Stimulated activated naive B cell treated with anti-CD40 and anti-IgM and Interleukin-4, amounts not matched to agents 10 μg/mL and 1 μg/mL and 100 μg/mL, for 72 hours (primary cell): ENCODE measurements at regions not wholly inside any gene's neighbourhood (a gene's known extent, or its start where the extent isn't known, plus 50 kb on each side); places are given as distances from the start of the nearest gene placed in this dataset.

Source experiments
- ATAC-seq, 2 donors: fragments of 150-1000 bp; cut with Tn5 transposase; replicated peaks; 2 replicates each; pipeline ENCODE4 v1.10.0; 2021; ENCODE audit warnings: moderate library complexity in 1 of 2
- DNase-seq: peaks from one replicate; pipeline ENCODE4 v3.0.0; 2021
- H3K27ac Mint-ChIP-seq: one replicate; pipeline ENCODE4 v1.8.0; 2022; ENCODE audit warnings: mild to moderate bottlenecking, mixed read lengths
- H3K27me3 Mint-ChIP-seq, 2 donors: one replicate each; pipeline ENCODE4 v1.8.0; 2022; ENCODE audit warnings: mixed read lengths in 2 of 2
- H3K36me3 Mint-ChIP-seq, 2 donors: one replicate each; pipeline ENCODE4 v1.8.0; 2022; ENCODE audit warnings: mixed read lengths in 2 of 2, mild to moderate bottlenecking in 1 of 2
- H3K4me1 Mint-ChIP-seq, 2 donors: one replicate each; pipeline ENCODE4 v1.8.0; 2022; ENCODE audit warnings: mixed read lengths in 2 of 2, mild to moderate bottlenecking in 1 of 2
- H3K4me3 Mint-ChIP-seq, 2 donors: one replicate each; pipeline ENCODE4 v1.8.0; 2022; ENCODE audit warnings: mild to moderate bottlenecking in 2 of 2, mixed read lengths in 2 of 2, moderate library complexity in 1 of 2
- H3K9me3 Mint-ChIP-seq, 2 donors: one replicate each; pipeline ENCODE4 v1.8.0; 2022; ENCODE audit warnings: mixed read lengths in 2 of 2, mild to moderate bottlenecking in 1 of 2

GRCh38 chr10:90579602-90580242 is 278.1 kb downstream of the HTR7 start:
- ATAC-seq, result peak; percentile 84 to 93

GRCh38 chr10:90583416-90583815 is 274.4 kb downstream of the HTR7 start:
- Mint-ChIP-seq H3K4me3 (no peak overlapping the region), H3K27ac (no peak overlapping the region), H3K27me3 (peaks cover 23 to 39% of the 10 kb centered on the region in 2 donors), H3K4me1 (peaks cover 0 to 5% of the 10 kb centered on the region in 2 donors), H3K36me3 (no peaks in the 10 kb centered on the region), H3K9me3 (no peaks in the 10 kb centered on the region)
- DNase-seq (no peak), ATAC-seq (no peak)

More at GRCh38 chr10:90579602-90580242, 278.1 kb downstream of the HTR7 start:
- H3K27ac Mint-ChIP-seq, result no peak overlapping the region
- DNase-seq, result peak; percentile 2
- H3K27me3 Mint-ChIP-seq, result peaks cover 26% of the 10 kb centered on the region in 2 donors
- no peaks in the 10 kb centered on the region for H3K9me3 Mint-ChIP-seq
- H3K4me1 Mint-ChIP-seq, result peaks cover 0 to 5% of the 10 kb centered on the region in 2 donors
- no peak overlapping the region for H3K4me3 Mint-ChIP-seq
- H3K36me3 Mint-ChIP-seq, result no peaks in the 10 kb centered on the region

- H3K36me3 Mint-ChIP-seq, result no peaks in the 10 kb centered on the region
- H3K27me3 Mint-ChIP-seq, result peaks cover 6 to 27% of the 10 kb centered on the region in 2 donors
- DNase-seq (no peak), ATAC-seq (no peak)
- no peaks in the 10 kb centered on the region for H3K4me1 Mint-ChIP-seq
- H3K4me3 Mint-ChIP-seq, result no peak overlapping the region
- no peaks in the 10 kb centered on the region for H3K9me3 Mint-ChIP-seq
- H3K27ac Mint-ChIP-seq, result no peak overlapping the region
Measured at GRCh38 chr10:90587081-90587491, 270.8 kb downstream of the HTR7 start.

- Mint-ChIP-seq H3K9me3 (no peaks in the 10 kb centered on the region), H3K36me3 (no peaks in the 10 kb centered on the region), H3K4me1 (no peaks in the 10 kb centered on the region), H3K27me3 (peaks cover 6 to 27% of the 10 kb centered on the region in 2 donors), H3K4me3 (no peak overlapping the region), H3K27ac (no peak overlapping the region)
- DNase-seq, result no peak
- ATAC-seq, result no peak
Measured at GRCh38 chr10:90587561-90587960, 270.3 kb downstream of the HTR7 start.

- ATAC-seq (no peak), DNase-seq (no peak)
- Mint-ChIP-seq H3K27me3 (peaks cover 2 to 23% of the 10 kb centered on the region in 2 donors), H3K9me3 (no peaks in the 10 kb centered on the region), H3K36me3 (no peaks in the 10 kb centered on the region), H3K27ac (no peak overlapping the region), H3K4me1 (no peaks in the 10 kb centered on the region), H3K4me3 (no peak overlapping the region)
Measured at GRCh38 chr10:90588222-90588621, 269.6 kb downstream of the HTR7 start.

GRCh38 chr10:90589825-90590224 is 268.0 kb downstream of the HTR7 start:
- H3K9me3 Mint-ChIP-seq, result no peaks in the 10 kb centered on the region
- no peak overlapping the region for H3K4me3 Mint-ChIP-seq
- H3K4me1 Mint-ChIP-seq, result no peaks in the 10 kb centered on the region
- H3K27ac Mint-ChIP-seq, result no peak overlapping the region
- peaks cover 5 to 22% of the 10 kb centered on the region in 2 donors for H3K27me3 Mint-ChIP-seq
- H3K36me3 Mint-ChIP-seq, result no peaks in the 10 kb centered on the region
- DNase-seq (no peak), ATAC-seq (no peak)

GRCh38 chr10:90591629-90592028 is 266.2 kb downstream of the HTR7 start:
- Mint-ChIP-seq H3K4me3 (no peak overlapping the region), H3K4me1 (no peaks in the 10 kb centered on the region), H3K27me3 (peaks cover 14 to 15% of the 10 kb centered on the region in 2 donors), H3K36me3 (no peaks in the 10 kb centered on the region), H3K27ac (no peak overlapping the region), H3K9me3 (no peaks in the 10 kb centered on the region)
- ATAC-seq (no peak), DNase-seq (no peak)

- H3K27ac Mint-ChIP-seq, result no peak overlapping the region
- no peaks in the 10 kb centered on the region for H3K9me3 Mint-ChIP-seq
- DNase-seq, result peak; percentile 15
Measured at GRCh38 chr10:90592638-90593302, 265.1 kb downstream of the HTR7 start.

GRCh38 chr10:90598513-90598912 is 259.3 kb downstream of the HTR7 start:
- Mint-ChIP-seq H3K9me3 (peaks cover 10 to 11% of the 10 kb centered on the region in 2 donors), H3K4me3 (no peak overlapping the region), H3K4me1 (no peaks in the 10 kb centered on the region)

More at GRCh38 chr10:90592638-90593302, 265.1 kb downstream of the HTR7 start:
- Mint-ChIP-seq H3K4me1 (no peaks in the 10 kb centered on the region), H3K4me3 (no peak overlapping the region), H3K36me3 (no peaks in the 10 kb centered on the region), H3K27me3 (peaks cover 15 to 21% of the 10 kb centered on the region in 2 donors)
- ATAC-seq, result peak; percentile 88 to 91

GRCh38 chr10:90602862-90603610 is 254.8 kb downstream of the HTR7 start:
- Mint-ChIP-seq H3K4me3 (no peak overlapping the region), H3K27me3 (peaks cover 10 to 23% of the 10 kb centered on the region in 2 donors)

More at GRCh38 chr10:90598513-90598912, 259.3 kb downstream of the HTR7 start:
- H3K27me3 Mint-ChIP-seq, result peaks cover 22 to 32% of the 10 kb centered on the region in 2 donors
- no peak for ATAC-seq
- H3K36me3 Mint-ChIP-seq, result no peaks in the 10 kb centered on the region
- H3K27ac Mint-ChIP-seq, result no peak overlapping the region
- DNase-seq, result no peak

GRCh38 chr10:90604636-90605035 is 253.2 kb downstream of the HTR7 start:
- DNase-seq (no peak), ATAC-seq (no peak)
- no peaks in the 10 kb centered on the region for H3K4me1 Mint-ChIP-seq
- H3K27ac Mint-ChIP-seq, result no peak overlapping the region
- no peaks in the 10 kb centered on the region for H3K36me3 Mint-ChIP-seq
- peaks cover 13 to 14% of the 10 kb centered on the region in 2 donors for H3K9me3 Mint-ChIP-seq
- no peak overlapping the region for H3K4me3 Mint-ChIP-seq
- peaks cover 10 to 17% of the 10 kb centered on the region in 2 donors for H3K27me3 Mint-ChIP-seq

More at GRCh38 chr10:90602862-90603610, 254.8 kb downstream of the HTR7 start:
- DNase-seq (no peak), ATAC-seq (no peak)
- Mint-ChIP-seq H3K9me3 (peaks cover 13 to 14% of the 10 kb centered on the region in 2 donors), H3K4me1 (no peaks in the 10 kb centered on the region), H3K27ac (no peak overlapping the region), H3K36me3 (no peaks in the 10 kb centered on the region)

- no peak for DNase-seq
- H3K27me3 Mint-ChIP-seq, result peaks cover 4 to 19% of the 10 kb centered on the region in 2 donors
- H3K4me1 Mint-ChIP-seq, result no peaks in the 10 kb centered on the region
Measured at GRCh38 chr10:90605506-90605905, 252.3 kb downstream of the HTR7 start.

GRCh38 chr10:90612276-90612675 is 245.6 kb downstream of the HTR7 start:
- H3K27ac Mint-ChIP-seq, result no peak overlapping the region
- H3K4me1 Mint-ChIP-seq, result no peaks in the 10 kb centered on the region

More at GRCh38 chr10:90605506-90605905, 252.3 kb downstream of the HTR7 start:
- no peak overlapping the region for H3K4me3 Mint-ChIP-seq
- H3K27ac Mint-ChIP-seq, result no peak overlapping the region
- peaks cover 9 to 12% of the 10 kb centered on the region in 2 donors for H3K9me3 Mint-ChIP-seq
- ATAC-seq, result no peak
- no peaks in the 10 kb centered on the region for H3K36me3 Mint-ChIP-seq

GRCh38 chr10:90614631-90615030 is 243.2 kb downstream of the HTR7 start:
- peaks cover 0 to 3% of the 10 kb centered on the region in 2 donors for H3K9me3 Mint-ChIP-seq
- H3K4me3 Mint-ChIP-seq, result no peak overlapping the region
- peaks cover 4 to 10% of the 10 kb centered on the region in 2 donors for H3K27me3 Mint-ChIP-seq
- no peak for DNase-seq
- no peaks in the 10 kb centered on the region for H3K4me1 Mint-ChIP-seq
- no peaks in the 10 kb centered on the region for H3K36me3 Mint-ChIP-seq
- ATAC-seq, result no peak
- no peak overlapping the region for H3K27ac Mint-ChIP-seq

More at GRCh38 chr10:90612276-90612675, 245.6 kb downstream of the HTR7 start:
- H3K36me3 Mint-ChIP-seq, result no peaks in the 10 kb centered on the region
- peaks cover 0 to 10% of the 10 kb centered on the region in 2 donors for H3K27me3 Mint-ChIP-seq
- peaks cover 0 to 4% of the 10 kb centered on the region in 2 donors for H3K9me3 Mint-ChIP-seq
- DNase-seq (no peak), ATAC-seq (no peak)
- no peak overlapping the region for H3K4me3 Mint-ChIP-seq
